GM18867 (cell line): ENCODE measurements at regions not wholly inside any gene's neighbourhood (a gene's known extent, or its start where the extent isn't known, plus 50 kb on each side); places are given as distances from the start of the nearest gene placed in this dataset.
"Not testable (repeated sequence)": the region's sequence is repeated elsewhere in the genome, so short reads cannot be mapped to it uniquely, and the experiment has no call there.

Experiments used
- ATAC-seq: cut with Tn5 transposase; IDR thresholded peaks from one replicate; pipeline ENCODE4 v1.9.1; 2021; ENCODE audit warnings: mild to moderate bottlenecking, moderate library complexity; ENCODE audit not compliant: unreplicated experiment

DNA sequence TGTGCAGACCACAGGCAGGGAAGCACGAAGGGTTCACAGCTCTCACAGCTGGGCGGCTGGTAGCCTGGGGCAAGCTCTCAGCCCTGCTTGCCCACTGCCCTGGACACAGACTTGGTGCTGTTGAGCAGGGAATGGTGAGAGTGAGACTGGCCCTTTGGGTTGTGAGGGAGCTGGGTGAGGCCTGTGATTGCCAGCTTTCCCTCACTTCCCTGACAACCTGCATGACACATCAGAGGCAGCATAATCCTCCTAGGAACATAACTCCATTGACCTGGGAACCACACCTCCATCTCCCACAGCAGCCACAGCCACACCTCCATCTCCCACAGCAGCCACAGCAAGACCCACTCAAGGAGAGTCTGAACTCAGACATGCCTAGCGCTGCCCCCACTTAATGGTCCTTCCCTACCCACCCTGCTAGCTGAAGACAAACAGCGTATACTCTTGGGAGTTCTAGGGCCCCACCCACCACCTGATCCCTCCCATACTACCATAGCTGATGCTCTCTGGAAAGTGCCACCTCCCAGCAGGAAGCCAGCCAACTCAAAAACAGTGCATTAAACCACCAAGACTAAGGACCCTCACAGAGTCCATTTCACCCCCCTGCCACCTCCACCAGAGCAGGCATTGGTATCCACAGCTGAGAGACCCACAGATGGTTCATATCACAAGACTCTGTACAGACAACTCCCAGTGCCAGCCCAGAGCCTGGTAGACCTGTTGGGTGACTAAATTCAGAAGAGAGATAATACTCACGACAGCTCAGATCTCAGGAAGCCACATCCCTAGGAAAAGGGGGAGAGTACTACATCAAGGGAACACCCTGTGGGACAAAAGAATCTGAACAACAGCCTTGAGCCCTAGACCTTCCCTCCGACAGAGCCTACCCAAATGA, 60.2 kb upstream of the PRSS3 start:
- ATAC-seq: not testable (repeated sequence)

DNA sequence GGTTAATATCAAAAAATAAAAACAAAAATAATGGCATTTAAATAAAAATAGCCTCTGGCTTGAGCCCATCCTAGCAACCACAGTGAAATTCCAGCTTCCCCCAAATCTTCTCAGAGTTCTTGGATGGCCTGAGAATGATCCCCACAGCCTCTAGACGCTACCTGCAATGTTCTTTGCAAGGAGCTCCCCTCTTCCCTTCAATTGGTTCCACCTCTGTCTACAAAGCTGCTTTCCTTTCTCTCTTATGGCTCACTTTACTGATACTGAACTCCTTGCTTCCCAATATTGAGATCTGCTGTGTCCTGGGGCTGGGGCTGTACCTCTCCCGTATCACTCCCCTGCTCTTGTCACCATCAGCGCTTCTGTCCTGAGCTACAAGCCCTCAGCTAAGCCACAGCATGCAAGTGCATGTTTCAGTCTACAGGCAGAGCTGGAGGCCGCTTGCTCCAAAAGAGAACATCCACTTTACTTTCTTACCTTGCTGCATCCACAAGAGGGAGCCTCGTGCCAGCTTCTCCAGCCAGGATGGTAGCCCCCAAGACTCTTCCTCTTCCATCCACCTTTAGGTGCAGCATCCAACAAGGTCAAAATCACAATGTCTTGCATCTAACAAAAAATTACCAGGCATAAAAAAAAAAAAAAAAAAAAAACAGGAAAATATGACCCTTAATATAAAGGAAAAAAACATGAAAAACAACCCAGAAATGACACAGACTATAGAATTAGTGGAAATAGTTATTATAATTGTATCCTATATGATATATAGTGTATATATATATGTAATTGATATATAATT, 57.4 kb upstream of the PRSS3 start:
- ATAC-seq: no peak

DNA sequence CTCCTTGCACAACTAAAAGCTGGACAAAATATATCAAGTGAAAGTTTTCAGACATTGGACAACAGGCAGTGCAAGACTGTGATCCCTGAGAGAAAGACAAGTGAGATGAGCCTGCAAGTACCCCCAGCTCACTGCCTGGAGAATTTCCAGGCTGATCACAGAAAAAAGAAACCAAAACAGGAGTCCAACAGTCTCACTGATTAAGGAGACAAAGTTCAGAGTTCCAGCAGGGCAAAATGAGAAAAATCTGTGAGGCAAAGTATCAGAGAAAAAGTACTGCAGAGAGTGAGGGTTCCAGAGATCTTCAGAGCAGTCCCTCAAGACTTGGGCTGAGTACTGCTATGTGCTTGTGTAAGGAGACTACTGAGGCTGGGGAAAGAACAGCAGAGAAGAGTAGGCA, 56.0 kb upstream of the PRSS3 start:
- no peak for ATAC-seq

DNA sequence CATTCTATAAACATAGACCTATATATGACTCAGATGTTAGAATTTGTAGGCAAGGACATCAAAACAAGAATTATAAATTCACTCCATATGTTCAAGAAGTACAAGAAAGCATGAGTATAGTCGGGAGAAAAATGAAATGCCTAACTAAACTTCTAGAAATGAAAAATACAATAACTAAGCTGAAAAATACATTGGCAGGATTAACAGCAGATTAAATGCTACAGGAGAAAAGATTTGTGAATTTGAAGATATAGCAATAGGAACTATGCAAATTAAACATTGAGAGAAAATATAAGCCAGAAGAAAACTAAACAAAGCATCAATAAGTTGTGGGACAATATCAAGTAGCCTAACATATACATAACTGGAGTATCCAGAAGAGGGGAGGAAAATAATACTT, 55.3 kb upstream of the PRSS3 start:
- ATAC-seq: no peak

DNA sequence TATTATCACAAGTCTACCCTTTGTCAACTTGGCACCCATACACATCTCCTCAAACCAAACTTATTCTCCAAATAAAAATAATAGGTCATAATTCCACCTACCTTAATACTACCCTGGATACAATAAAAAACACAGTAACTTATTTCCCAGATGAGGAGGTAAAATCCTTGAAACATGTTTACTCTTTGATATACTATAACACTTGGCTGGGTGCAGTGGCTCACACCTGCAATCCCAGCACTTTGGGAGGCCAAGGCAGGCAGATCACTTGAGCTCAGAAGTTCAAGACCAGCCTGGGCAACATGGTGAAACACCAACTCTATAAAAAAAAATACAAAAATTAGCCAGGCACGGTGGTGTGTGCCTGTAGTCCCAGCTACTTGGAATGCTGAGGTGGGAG, 54.4 kb upstream of the PRSS3 start:
- not testable (repeated sequence) for ATAC-seq

DNA sequence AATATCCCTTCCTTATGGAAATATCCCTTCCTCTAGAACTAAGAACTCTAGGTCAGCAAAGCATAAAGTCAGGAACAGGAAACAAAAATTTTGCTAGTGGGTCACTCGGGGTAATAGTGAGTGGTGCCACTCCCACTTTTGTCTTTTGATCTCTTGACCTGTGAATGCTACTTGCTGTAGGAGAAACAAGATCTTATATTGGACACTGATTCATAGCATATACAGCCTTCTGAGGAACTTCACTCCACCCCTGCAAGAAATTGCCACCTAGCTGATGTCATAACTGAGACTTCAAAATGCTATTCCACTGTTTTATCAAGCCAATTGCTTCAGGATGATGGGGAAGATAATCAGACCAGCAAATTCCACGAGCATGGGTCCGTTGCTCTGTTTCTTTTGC, 53.3 kb upstream of the PRSS3 start:
- ATAC-seq: no peak

DNA sequence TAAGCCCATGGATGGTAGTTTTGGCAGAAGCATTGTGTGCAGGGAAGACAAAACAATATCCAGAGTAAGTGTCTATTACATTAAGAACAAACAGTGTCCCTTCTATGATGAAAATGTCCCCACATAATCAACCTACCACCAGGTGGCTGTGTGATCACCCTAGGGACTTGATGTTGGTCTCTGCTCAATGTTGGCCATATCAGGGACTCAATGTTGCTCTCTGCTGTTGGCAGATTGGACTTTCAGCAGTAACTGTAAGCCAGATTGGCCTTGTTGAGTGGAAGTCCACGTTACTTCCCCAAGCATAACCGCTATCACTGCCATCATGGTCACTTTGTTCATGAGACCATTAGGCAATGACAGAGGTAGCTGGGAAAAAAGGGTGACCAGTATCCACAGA, 52.8 kb upstream of the PRSS3 start:
- ATAC-seq: no peak
